Kidney (tissue), 13 donors: ENCODE measurements at regions not wholly inside any gene's neighbourhood (a gene's known extent, or its start where the extent isn't known, plus 50 kb on each side); places are given as distances from the start of the nearest gene placed in this dataset.
A peak's percentile ranks its signal among the peaks of the same experiment; 100 is the strongest.

ENCODE experiments used
- DNase-seq, 5 donors: peaks; one replicate each; pipeline ENCODE4 v3.0.0-alpha.2; 2013 to 2020
- FAIRE-seq: peaks from 2 replicates; lab custom pipeline; 2012; peaks lifted over from hg19 to GRCh38; lab: Jason Lieb, UNC
- H3K27ac ChIP-seq, 2 donors: one replicate each; pipeline ENCODE4 v1.7.0; 2013; ENCODE audit warnings: low read depth in 2 of 2, low read length in 2 of 2, inconsistent platforms in 1 of 2
- H3K27me3 ChIP-seq: one replicate; pipeline ENCODE4 v1.7.1; 2013; ENCODE audit warnings: low read length, inconsistent platforms; ENCODE audit not compliant: control insufficient read depth, insufficient read depth
- H3K36me3 ChIP-seq, 3 donors: one replicate each; pipeline versions ENCODE4 v1.7.0 to v1.7.1; 2013; ENCODE audit warnings: low read length in 3 of 3, control low read depth in 1 of 3, inconsistent platforms in 1 of 3; ENCODE audit not compliant: insufficient read depth in 3 of 3, control insufficient read depth in 2 of 3
- H3K4me1 ChIP-seq, 3 donors: one replicate each; pipeline versions ENCODE4 v1.7.0 to v1.7.1; 2013; ENCODE audit warnings: low read length in 3 of 3, inconsistent platforms in 1 of 3, low read depth in 1 of 3; ENCODE audit not compliant: control insufficient read depth in 2 of 3, insufficient read depth in 2 of 3
- H3K4me3 ChIP-seq, 3 donors: one replicate each; pipeline versions ENCODE4 v1.7.0 to v1.8.1; 2013; ENCODE audit warnings: low read length in 3 of 3, control low read depth in 1 of 3, inconsistent platforms in 1 of 3
- H3K9ac ChIP-seq, 3 donors: one replicate each; pipeline versions ENCODE4 v1.7.0 to v1.7.1; 2013; ENCODE audit warnings: low read length in 3 of 3, control low read depth in 1 of 3, inconsistent platforms in 1 of 3
- H3K9me3 ChIP-seq, 3 donors: one replicate each; pipeline versions ENCODE4 v1.7.0 to v1.7.1; 2013; ENCODE audit warnings: low read length in 3 of 3, control low read depth in 1 of 3, inconsistent platforms in 1 of 3; ENCODE audit not compliant: control insufficient read depth in 2 of 3, insufficient read depth in 1 of 3
- intact Hi-C: fragments of 100-400 bp; cut with DNase I; formaldehyde crosslinking; loops from one replicate; pipeline ENCODE4 v1.11.1; 2022
- TF ChIP-seq, protein P1 (sequence below): IDR thresholded peaks from 3 replicates; pipeline ENCODE4 v1.5.1; 2012; ENCODE audit warnings: mild to moderate bottlenecking, moderate library complexity, borderline replicate concordance; ENCODE audit not compliant: insufficient read depth; ENCODE audit errors: extremely low read depth
- donor health status: control.
- donor health status: control.
- donor health status: control.
- donor health status: control.
- donor health status: control.
- donor health status: DM: yes; HTN: yes; CAD: no.
- donor health status: Normal renal cell carcinoma (clear cell type).

DNA sequence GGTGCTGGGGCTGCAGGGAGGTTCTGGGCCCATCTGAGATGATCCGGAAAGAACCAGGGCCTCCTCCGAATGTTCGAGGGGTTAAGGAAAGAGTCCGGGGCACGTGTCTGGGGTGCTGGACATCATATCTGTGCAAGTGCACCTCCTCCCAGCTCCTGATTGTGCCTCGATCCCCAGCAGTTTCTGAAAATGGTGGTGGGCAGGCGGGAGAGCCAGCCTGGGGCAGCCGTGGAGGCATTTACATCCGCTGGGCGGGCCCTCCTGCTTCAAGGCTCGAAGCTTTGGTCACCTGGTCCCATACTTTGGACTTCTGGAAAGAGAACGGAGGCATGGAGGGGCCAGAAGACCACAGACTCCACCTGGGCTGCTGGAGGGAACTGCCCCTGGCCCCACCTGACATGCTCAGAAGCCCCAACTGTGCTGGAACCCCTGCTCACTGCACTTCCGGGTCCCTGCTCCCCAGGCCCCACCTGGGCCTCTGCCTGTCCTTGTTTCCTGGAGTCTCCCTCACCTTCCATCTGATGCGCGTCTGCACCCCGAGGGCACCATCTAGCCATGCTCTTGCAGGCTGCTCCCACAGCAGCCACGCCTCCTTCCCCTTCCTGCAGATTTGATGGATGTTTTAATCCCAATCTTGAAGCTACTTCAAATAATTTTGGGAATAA lies 119.2 kb upstream of the HDAC4 start:
- Histone ChIP-seq H3K4me3 (no peak overlapping the region), H3K27ac (no peak overlapping the region), H3K36me3 (no peaks in the 10 kb centered on the region), H3K9me3 (no peaks in the 10 kb centered on the region), H3K27me3 (no peaks in the 10 kb centered on the region), H3K4me1 (peaks cover 0 to 2% (median 0%) of the 10 kb centered on the region in 3 donors), H3K9ac (no peak overlapping the region)
- peak in 1 of 5 donors; percentile 59 for DNase-seq
- intact Hi-C loops = no loop called here
- TF ChIP-seq, protein P1, sequence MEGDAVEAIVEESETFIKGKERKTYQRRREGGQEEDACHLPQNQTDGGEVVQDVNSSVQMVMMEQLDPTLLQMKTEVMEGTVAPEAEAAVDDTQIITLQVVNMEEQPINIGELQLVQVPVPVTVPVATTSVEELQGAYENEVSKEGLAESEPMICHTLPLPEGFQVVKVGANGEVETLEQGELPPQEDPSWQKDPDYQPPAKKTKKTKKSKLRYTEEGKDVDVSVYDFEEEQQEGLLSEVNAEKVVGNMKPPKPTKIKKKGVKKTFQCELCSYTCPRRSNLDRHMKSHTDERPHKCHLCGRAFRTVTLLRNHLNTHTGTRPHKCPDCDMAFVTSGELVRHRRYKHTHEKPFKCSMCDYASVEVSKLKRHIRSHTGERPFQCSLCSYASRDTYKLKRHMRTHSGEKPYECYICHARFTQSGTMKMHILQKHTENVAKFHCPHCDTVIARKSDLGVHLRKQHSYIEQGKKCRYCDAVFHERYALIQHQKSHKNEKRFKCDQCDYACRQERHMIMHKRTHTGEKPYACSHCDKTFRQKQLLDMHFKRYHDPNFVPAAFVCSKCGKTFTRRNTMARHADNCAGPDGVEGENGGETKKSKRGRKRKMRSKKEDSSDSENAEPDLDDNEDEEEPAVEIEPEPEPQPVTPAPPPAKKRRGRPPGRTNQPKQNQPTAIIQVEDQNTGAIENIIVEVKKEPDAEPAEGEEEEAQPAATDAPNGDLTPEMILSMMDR = no peak
- FAIRE-seq = no peak

DNA sequence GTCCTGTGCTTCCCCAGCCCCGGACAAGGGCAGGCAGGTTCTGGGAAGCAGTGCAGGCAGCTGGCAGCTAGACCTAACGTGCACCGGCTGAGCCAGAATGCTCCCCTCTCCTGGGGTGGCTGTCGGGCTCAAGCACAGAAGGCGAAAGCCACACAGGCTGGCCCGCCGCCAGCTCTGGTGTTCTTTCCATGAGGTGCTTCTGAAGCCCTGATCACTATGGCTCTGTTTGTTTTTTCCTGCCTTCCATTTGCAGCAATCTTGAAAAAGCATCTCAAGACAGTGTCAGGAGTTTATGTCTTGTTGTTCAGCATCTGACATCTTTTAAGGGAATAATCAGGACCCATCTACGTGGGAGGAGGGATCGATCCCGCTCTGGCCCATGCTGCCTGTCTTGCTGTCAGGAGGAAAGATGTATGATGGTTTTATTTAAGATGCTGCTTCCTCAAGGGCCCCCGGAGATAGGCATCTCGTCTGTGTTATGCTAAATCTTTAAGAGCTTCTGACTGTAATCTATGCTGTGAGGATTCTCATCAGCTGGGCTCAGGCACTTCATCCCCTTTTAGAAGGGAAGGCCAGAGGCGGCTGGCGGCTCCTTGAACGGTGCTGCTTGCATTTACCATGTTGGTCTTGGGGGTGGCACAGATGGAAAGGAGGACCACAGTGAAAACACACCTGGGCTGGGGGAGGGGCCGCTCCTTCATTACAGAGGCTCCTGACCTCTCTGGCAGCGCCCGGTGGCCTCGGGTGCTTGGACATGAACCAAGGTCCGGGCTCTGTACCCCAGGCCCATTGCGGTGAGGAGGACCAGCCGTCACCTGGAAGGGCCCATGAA lies 118.5 kb upstream of the HDAC4 start:
- DNase-seq (peak in 2 of 5 donors; percentile 45 to 64), FAIRE-seq (no peak)
- Histone ChIP-seq H3K27ac (no peak overlapping the region), H3K36me3 (no peaks in the 10 kb centered on the region), H3K27me3 (no peaks in the 10 kb centered on the region), H3K4me1 (peaks cover 0 to 2% (median 0%) of the 10 kb centered on the region in 3 donors), H3K9me3 (no peaks in the 10 kb centered on the region), H3K9ac (no peak overlapping the region), H3K4me3 (no peak overlapping the region)
- TF ChIP-seq, protein P1 = no peak
- intact Hi-C loops = no loop called here

DNA sequence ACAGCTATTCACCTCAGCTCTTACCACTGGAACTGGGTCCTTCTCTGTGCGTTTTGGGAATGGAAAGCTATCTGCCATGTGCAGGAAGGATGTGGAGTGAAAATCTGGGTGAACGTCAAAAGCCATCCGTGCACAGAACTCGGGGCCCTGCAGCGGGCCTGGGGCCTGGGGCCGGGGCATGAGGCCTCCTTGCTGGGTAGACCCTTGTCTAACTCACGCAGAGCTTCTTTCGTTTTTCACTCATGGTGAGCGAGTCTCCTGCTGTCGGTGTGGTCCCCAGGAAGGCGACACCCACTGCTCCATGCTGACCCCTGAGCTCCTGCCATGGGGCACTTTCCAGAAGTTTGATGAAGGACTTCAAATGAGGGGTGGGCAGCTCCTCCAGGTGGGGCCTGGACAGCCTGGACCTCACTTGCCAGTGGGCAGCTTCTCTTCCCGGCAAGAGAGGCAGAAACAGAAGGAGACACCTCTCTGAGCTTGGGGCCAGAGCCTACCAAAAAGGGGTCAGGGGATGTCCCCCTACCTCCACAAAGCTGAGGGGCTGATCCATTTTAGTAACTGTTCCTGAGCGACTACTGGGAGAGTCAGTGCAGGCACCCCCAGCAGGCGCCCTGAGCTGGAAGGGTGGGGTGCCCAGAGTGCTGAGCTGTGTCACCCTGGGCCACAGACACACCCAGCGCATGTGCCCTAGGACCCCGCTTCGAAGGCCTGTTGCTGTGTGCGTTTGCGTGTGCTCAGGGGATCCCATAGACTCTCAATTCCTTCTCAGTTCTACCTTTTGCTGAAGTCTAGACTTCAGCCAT lies 117.7 kb upstream of the HDAC4 start:
- TF ChIP-seq, protein P1 = no peak
- no peak overlapping the region for H3K27ac ChIP-seq
- intact Hi-C loops = no loop called here
- FAIRE-seq = no peak
- H3K4me1 ChIP-seq = no peaks in the 10 kb centered on the region
- peak in 1 of 5 donors; percentile 52 for DNase-seq
- H3K36me3 ChIP-seq = no peaks in the 10 kb centered on the region
- H3K4me3 ChIP-seq = no peak overlapping the region
- H3K9ac ChIP-seq = no peak overlapping the region
- H3K27me3 ChIP-seq = no peaks in the 10 kb centered on the region
- H3K9me3 ChIP-seq = no peaks in the 10 kb centered on the region
